HFFc6 (cell line): ENCODE measurements at regions not wholly inside any gene's neighbourhood (a gene's known extent, or its start where the extent isn't known, plus 50 kb on each side); places are given as distances from the start of the nearest gene placed in this dataset.
"Not testable (repeated sequence)": the region's sequence is repeated elsewhere in the genome, so short reads cannot be mapped to it uniquely, and the experiment has no call there.

Source experiments
- DNase-seq: peaks from one replicate; pipeline ENCODE4 v3.0.0-alpha.2; 2018
- H3K27ac Mint-ChIP-seq: 2 replicates; pipeline ENCODE4 v1.8.0; 2020; ENCODE audit warnings: mild to moderate bottlenecking, mixed read lengths
- H3K27me3 Mint-ChIP-seq: 2 replicates; pipeline ENCODE4 v1.8.0; 2021; ENCODE audit warnings: mild to moderate bottlenecking, moderate library complexity, mixed read lengths; ENCODE audit not compliant: insufficient read depth
- H3K36me3 Mint-ChIP-seq: 2 replicates; pipeline ENCODE4 v1.8.0; 2021; ENCODE audit warnings: low read depth, mixed read lengths
- H3K4me1 Mint-ChIP-seq: 2 replicates; pipeline ENCODE4 v1.8.0; 2020; ENCODE audit warnings: low read depth, mixed read lengths
- H3K4me3 Mint-ChIP-seq: 2 replicates; pipeline ENCODE4 v1.8.0; 2020; ENCODE audit warnings: mild to moderate bottlenecking, moderate library complexity, mixed read lengths
- H3K9me3 Mint-ChIP-seq: 2 replicates; pipeline ENCODE4 v1.8.0; 2020; ENCODE audit warnings: mild to moderate bottlenecking, mixed read lengths
- CTCF ChIP-seq: fragments of 200-600 bp; sonication (generic); IDR thresholded peaks from 2 replicates; pipeline ENCODE4 v1.5.0; 2021; ENCODE audit warnings: antibody characterized with exemption, mild to moderate bottlenecking

GRCh38 chr21:31592516-31592915, 67.0 kb upstream of the SOD1 start:
- Mint-ChIP-seq H3K27me3 (peaks cover 6% of the 10 kb centered on the region), H3K36me3 (no peaks in the 10 kb centered on the region), H3K9me3 (no peaks in the 10 kb centered on the region), H3K27ac (no peak overlapping the region), H3K4me3 (no peak overlapping the region), H3K4me1 (no peaks in the 10 kb centered on the region)
- no peak for DNase-seq
- TF ChIP-seq CTCF, result no peak

GRCh38 chr21:31589820-31590219, 69.7 kb upstream of the SOD1 start:
- DNase-seq, result no peak
- H3K27me3 Mint-ChIP-seq, result peaks cover 8% of the 10 kb centered on the region
- no peaks in the 10 kb centered on the region for H3K36me3 Mint-ChIP-seq
- no peaks in the 10 kb centered on the region for H3K9me3 Mint-ChIP-seq
- H3K4me1 Mint-ChIP-seq, result no peaks in the 10 kb centered on the region
- H3K27ac Mint-ChIP-seq, result no peak overlapping the region
- H3K4me3 Mint-ChIP-seq, result no peak overlapping the region
- no peak for TF ChIP-seq CTCF

GRCh38 chr21:31586118-31586517, 73.4 kb upstream of the SOD1 start:
- no peaks in the 10 kb centered on the region for H3K4me1 Mint-ChIP-seq
- H3K36me3 Mint-ChIP-seq, result no peaks in the 10 kb centered on the region
- peaks cover 6% of the 10 kb centered on the region for H3K27me3 Mint-ChIP-seq
- no peaks in the 10 kb centered on the region for H3K9me3 Mint-ChIP-seq
- DNase-seq, result no peak
- H3K27ac Mint-ChIP-seq, result no peak overlapping the region
- no peak for TF ChIP-seq CTCF
- no peak overlapping the region for H3K4me3 Mint-ChIP-seq

GRCh38 chr21:31583937-31584336, 75.6 kb upstream of the SOD1 start:
- H3K36me3 Mint-ChIP-seq, DNase-seq, H3K4me1 Mint-ChIP-seq, H3K27me3 Mint-ChIP-seq, H3K4me3 Mint-ChIP-seq, H3K27ac Mint-ChIP-seq, H3K9me3 Mint-ChIP-seq: not testable (repeated sequence)

GRCh38 chr21:31583498-31583897, 76.0 kb upstream of the SOD1 start:
- H3K36me3 Mint-ChIP-seq, result no peaks in the 10 kb centered on the region
- no peaks in the 10 kb centered on the region for H3K9me3 Mint-ChIP-seq
- no peak overlapping the region for H3K27ac Mint-ChIP-seq
- TF ChIP-seq CTCF, result no peak
- H3K4me1 Mint-ChIP-seq, result no peaks in the 10 kb centered on the region
- H3K27me3 Mint-ChIP-seq, result peaks cover 2% of the 10 kb centered on the region
- no peak for DNase-seq
- H3K4me3 Mint-ChIP-seq, result no peak overlapping the region

- no peak overlapping the region for H3K27ac Mint-ChIP-seq
- H3K4me1 Mint-ChIP-seq, result no peaks in the 10 kb centered on the region
- H3K4me3 Mint-ChIP-seq, result no peak overlapping the region
- peaks cover 2% of the 10 kb centered on the region for H3K27me3 Mint-ChIP-seq
- peak; percentile 85 for TF ChIP-seq CTCF
- no peaks in the 10 kb centered on the region for H3K36me3 Mint-ChIP-seq
- no peaks in the 10 kb centered on the region for H3K9me3 Mint-ChIP-seq
- DNase-seq, result peak; percentile 35
Observed at GRCh38 chr21:31580866-31581276, 78.6 kb upstream of the SOD1 start.
